Ishikawa (cell line): ENCODE measurements at regions not wholly inside any gene's neighbourhood (a gene's known extent, or its start where the extent isn't known, plus 50 kb on each side); places are given as distances from the start of the nearest gene placed in this dataset.

Experiments
- CEBPB ChIP-seq: IDR thresholded peaks from 2 replicates; pipeline ENCODE4 v1.6.1; 2012
- CREB1 ChIP-seq: IDR thresholded peaks from 2 replicates; pipeline ENCODE4 v1.6.1; 2012; ENCODE audit warnings: low read depth
- EGR1 ChIP-seq: IDR thresholded peaks from 2 replicates; pipeline ENCODE4 v1.6.1; 2012
- EP300 ChIP-seq: IDR thresholded peaks from 2 replicates; pipeline ENCODE4 v1.6.1; 2012; ENCODE audit warnings: borderline replicate concordance
- FOXM1 ChIP-seq: IDR thresholded peaks from 2 replicates; pipeline ENCODE4 v1.6.1; 2012; ENCODE audit warnings: low read depth, borderline replicate concordance
- NFIC ChIP-seq: IDR thresholded peaks from 2 replicates; pipeline ENCODE4 v1.6.1; 2012
- RAD21 ChIP-seq: IDR thresholded peaks from 2 replicates; pipeline ENCODE4 v1.6.1; 2012; ENCODE audit warnings: low read depth
- TAF1 ChIP-seq: IDR thresholded peaks from 2 replicates; pipeline ENCODE4 v1.6.1; 2012; ENCODE audit warnings: low read depth, mild to moderate bottlenecking
- TCF12 ChIP-seq: IDR thresholded peaks from 2 replicates; pipeline ENCODE4 v1.6.1; 2012; ENCODE audit warnings: low read depth
- TEAD4 ChIP-seq: IDR thresholded peaks from 2 replicates; pipeline ENCODE4 v1.6.1; 2012
- YY1 ChIP-seq: IDR thresholded peaks from 2 replicates; pipeline ENCODE4 v1.6.1; 2012; ENCODE audit warnings: low read depth
- ZBTB7A ChIP-seq: IDR thresholded peaks from 2 replicates; pipeline ENCODE4 v1.6.1; 2012; ENCODE audit warnings: low read depth
- TF ChIP-seq, protein P1 (sequence below): IDR thresholded peaks from 2 replicates; pipeline ENCODE4 v1.6.1; 2012
- TF ChIP-seq, protein P2 (sequence below): IDR thresholded peaks from 2 replicates; pipeline ENCODE4 v1.6.1; 2012; ENCODE audit warnings: low read depth, mild to moderate bottlenecking
- TF ChIP-seq, protein P3 (sequence below): IDR thresholded peaks from 2 replicates; pipeline ENCODE4 v1.6.1; 2012

DNA sequence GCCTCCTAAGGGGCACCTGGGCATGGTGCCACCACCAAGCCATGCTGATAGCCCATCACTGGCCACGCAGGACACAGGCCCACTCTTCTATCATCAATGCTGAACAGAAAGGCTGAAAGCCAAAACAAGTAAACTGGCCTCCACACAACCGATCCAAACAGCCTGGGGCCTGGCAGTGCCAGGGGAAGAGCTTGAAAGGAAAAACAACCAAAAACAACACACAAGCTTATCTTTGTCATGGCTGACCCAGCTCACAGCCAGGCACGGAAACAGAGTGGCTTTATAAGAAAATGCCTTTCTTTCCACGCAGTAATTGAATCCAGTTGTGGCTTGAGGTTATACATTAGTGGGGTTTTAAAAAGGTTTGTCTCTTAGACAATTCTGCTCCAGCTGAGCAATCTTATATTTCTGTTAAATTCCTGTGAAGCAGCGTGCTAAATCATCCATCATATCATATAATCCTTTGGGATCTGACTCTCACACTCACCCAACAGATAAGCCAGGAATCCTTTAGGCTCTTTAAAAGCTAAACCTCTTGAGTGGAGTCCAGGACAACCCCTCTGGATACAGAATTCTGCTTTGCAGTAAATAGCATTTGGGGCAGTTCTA lies 65.4 kb upstream of the SLC22A16 start:
- TF ChIP-seq EGR1 (no peak), TEAD4 (no peak), NFIC (no peak), YY1 (no peak), RAD21 (no peak), EP300 (no peak), TAF1 (no peak), ZBTB7A (no peak), FOXM1 (no peak), CREB1 (no peak), CEBPB (no peak)
- TF ChIP-seq, protein P1, sequence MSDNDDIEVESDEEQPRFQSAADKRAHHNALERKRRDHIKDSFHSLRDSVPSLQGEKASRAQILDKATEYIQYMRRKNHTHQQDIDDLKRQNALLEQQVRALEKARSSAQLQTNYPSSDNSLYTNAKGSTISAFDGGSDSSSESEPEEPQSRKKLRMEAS = no peak
- TF ChIP-seq, protein P2, sequence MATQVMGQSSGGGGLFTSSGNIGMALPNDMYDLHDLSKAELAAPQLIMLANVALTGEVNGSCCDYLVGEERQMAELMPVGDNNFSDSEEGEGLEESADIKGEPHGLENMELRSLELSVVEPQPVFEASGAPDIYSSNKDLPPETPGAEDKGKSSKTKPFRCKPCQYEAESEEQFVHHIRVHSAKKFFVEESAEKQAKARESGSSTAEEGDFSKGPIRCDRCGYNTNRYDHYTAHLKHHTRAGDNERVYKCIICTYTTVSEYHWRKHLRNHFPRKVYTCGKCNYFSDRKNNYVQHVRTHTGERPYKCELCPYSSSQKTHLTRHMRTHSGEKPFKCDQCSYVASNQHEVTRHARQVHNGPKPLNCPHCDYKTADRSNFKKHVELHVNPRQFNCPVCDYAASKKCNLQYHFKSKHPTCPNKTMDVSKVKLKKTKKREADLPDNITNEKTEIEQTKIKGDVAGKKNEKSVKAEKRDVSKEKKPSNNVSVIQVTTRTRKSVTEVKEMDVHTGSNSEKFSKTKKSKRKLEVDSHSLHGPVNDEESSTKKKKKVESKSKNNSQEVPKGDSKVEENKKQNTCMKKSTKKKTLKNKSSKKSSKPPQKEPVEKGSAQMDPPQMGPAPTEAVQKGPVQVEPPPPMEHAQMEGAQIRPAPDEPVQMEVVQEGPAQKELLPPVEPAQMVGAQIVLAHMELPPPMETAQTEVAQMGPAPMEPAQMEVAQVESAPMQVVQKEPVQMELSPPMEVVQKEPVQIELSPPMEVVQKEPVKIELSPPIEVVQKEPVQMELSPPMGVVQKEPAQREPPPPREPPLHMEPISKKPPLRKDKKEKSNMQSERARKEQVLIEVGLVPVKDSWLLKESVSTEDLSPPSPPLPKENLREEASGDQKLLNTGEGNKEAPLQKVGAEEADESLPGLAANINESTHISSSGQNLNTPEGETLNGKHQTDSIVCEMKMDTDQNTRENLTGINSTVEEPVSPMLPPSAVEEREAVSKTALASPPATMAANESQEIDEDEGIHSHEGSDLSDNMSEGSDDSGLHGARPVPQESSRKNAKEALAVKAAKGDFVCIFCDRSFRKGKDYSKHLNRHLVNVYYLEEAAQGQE = no peak
- TF ChIP-seq, protein P3, sequence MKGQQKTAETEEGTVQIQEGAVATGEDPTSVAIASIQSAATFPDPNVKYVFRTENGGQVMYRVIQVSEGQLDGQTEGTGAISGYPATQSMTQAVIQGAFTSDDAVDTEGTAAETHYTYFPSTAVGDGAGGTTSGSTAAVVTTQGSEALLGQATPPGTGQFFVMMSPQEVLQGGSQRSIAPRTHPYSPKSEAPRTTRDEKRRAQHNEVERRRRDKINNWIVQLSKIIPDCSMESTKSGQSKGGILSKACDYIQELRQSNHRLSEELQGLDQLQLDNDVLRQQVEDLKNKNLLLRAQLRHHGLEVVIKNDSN = no peak

DNA sequence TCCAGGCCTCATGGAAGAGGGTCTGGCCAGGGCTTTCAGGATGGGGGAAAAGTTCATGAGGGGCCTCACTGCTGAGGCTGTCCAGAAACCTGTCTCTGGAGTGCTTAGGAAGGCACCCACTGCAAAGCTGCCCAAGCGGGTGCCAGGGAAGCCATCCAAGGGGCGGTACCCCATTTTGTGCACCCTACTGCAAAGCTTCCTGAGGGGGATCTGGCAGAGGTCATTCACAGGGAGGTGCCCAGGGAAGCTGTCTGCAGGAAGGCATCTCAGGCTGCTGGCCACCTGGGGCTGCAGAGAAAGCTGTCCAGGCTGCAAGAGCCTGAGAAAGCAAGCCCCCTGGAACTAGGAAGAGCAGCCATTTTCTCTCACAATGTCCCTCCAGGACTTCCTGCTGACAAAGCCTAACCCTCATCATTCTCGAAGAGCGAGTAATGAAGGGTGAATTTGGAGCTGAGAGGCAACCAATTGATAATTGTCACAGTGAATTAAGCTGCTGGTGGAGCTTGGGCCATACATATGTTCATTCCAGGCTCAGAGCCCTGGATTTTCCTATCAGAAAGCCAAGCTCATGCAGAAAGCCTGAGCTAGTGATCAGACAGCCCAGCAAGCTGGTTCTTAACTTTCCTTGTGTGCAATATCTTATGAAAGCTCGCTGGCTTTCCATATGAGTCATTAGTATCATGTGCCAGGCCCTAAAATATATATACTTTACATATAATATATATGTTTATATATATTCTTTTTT lies 62.2 kb upstream of the SLC22A16 start:
- TF ChIP-seq YY1 (0 out of 2 replicates have a peak, but pooled peaks have one; percentile 33), TEAD4 (no peak), CREB1 (no peak)

DNA sequence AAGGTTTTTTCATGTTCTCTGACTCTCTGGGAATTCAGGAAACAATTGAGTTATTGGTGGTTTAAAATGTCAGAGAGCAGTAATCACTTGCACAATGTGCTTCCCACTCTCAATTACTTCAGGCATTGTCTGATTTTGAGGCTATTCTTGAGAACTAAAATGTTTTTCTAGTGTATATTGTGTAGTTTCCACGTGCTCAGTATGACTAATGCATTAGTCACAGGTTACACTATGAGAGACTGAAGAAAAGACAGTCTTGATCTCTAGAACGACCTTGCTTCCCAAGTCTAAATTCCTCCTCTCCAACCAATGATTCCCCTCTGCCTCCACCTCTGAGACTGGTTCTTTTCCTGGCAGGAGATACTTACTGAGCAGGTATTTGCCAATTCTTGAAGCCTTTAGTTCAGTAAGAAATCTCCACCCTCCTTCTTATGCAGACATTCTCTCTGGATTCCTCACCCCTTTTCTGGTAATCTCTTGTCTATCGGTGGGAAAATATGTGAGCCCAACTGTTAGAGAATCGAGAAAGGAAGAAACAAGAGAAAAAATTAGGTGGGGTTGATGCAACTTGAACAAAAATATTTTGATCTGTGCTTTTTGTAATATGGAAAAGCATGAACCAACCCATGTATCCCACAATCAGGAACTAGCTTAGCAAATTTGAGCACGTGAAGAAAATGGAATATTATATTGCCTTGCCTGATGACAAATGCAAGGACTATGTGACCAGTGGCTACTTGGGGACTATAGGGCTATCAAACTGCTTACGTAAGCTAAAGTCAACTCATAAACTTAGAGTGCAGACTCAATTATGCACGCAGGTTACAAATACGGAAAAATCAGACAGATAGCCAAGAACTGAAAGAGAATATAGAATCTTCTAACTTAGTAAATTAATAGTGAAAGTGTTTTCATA lies 61.1 kb upstream of the SLC22A16 start:
- TF ChIP-seq CEBPB = peak; percentile 83
- TF ChIP-seq, protein P1 = peak; percentile 88
- TF ChIP-seq TAF1 = no peak
- TF ChIP-seq NFIC = peak; percentile 58; the same call in 1 of the 2 replicates
- TF ChIP-seq EGR1 = no peak
- TF ChIP-seq RAD21 = peak; percentile 8; the same call in 1 of the 2 replicates
- peak; percentile 91 for TF ChIP-seq EP300
- no peak for TF ChIP-seq CREB1
- TF ChIP-seq, protein P2 = no peak
- TF ChIP-seq FOXM1 = peak; percentile 87
- peak; percentile 79 for TF ChIP-seq TCF12
- TF ChIP-seq TEAD4 = peak; percentile 38; the same call in 1 of the 2 replicates
- TF ChIP-seq ZBTB7A = no peak
- TF ChIP-seq, protein P3 = peak; percentile 70
- TF ChIP-seq YY1 = no peak

GRCh38 chr6:110534731-110535492 lies 58.5 kb upstream of the SLC22A16 start:
- TF ChIP-seq RAD21 = 0 out of 2 replicates have a peak, but pooled peaks have one; percentile 10
- TF ChIP-seq, protein P2 = no peak
- TF ChIP-seq EP300 = no peak
- TF ChIP-seq EGR1 = no peak
